A673 (cell line): ENCODE measurements at regions not wholly inside any gene's neighbourhood (a gene's known extent, or its start where the extent isn't known, plus 50 kb on each side); places are given as distances from the start of the nearest gene placed in this dataset.

Experiments used
- BruUV-seq: library from RNA; stranded (reverse); fragments of 400-500 nt; replicated peaks from 2 replicates; lab custom pipeline; 2021; lab: Mats Ljungman, UMichigan
- CTCF ChIA-PET: fragments of 300-600 bp; sonication (Branson Sonifier 250); formaldehyde crosslinking; loops from one replicate; lab custom pipeline; 2022; ENCODE audit warnings: antibody characterized with exemption; lab: Charles Lee
- POLR2A ChIA-PET: fragments of 300-600 bp; sonication (Branson Sonifier 250); formaldehyde crosslinking; loops from one replicate; lab custom pipeline; 2022; ENCODE audit warnings: antibody characterized with exemption; ENCODE audit not compliant: low non-redundant PET; lab: Charles Lee
- DNase-seq: peaks from one replicate; pipeline ENCODE4 v3.0.0-alpha.2; 2015; ENCODE audit warnings: low spot score
- H3K27ac ChIP-seq: fragments of 200-600 bp; sonication (generic); 2 replicates; pipeline ENCODE4 v1.5.1; 2016; ENCODE audit warnings: mixed run types, low read depth, mild to moderate bottlenecking, mixed read lengths, antibody characterized with exemption, low read length; ENCODE audit not compliant: poor library complexity, severe bottlenecking
- H3K27me3 ChIP-seq: fragments of 200-600 bp; sonication (generic); replicated peaks from 2 replicates; pipeline ENCODE4 v1.6.1; 2017; ENCODE audit warnings: mixed run types, low read depth, mild to moderate bottlenecking, mixed read lengths, antibody characterized with exemption, low read length; ENCODE audit not compliant: insufficient read depth, poor library complexity
- H3K36me3 ChIP-seq: fragments of 200-600 bp; sonication (generic); 2 replicates; pipeline ENCODE4 v1.6.1; 2016; ENCODE audit warnings: mixed run types, mild to moderate bottlenecking, mixed read lengths, antibody characterized with exemption, low read length; ENCODE audit not compliant: insufficient read depth, poor library complexity, severe bottlenecking
- H3K4me1 ChIP-seq: fragments of 200-600 bp; sonication (generic); 2 replicates; pipeline ENCODE4 v1.6.1; 2017; ENCODE audit warnings: mixed run types, mild to moderate bottlenecking, mixed read lengths, antibody characterized with exemption, low read length; ENCODE audit not compliant: insufficient read depth, poor library complexity, severe bottlenecking
- H3K4me3 ChIP-seq: fragments of 200-600 bp; sonication (generic); 2 replicates; pipeline ENCODE4 v1.5.1; 2016; ENCODE audit warnings: low read depth, mixed run types, mild to moderate bottlenecking, mixed read lengths, low read length; ENCODE audit not compliant: poor library complexity, severe bottlenecking
- H3K9me3 ChIP-seq: fragments of 200-600 bp; sonication (generic); 2 replicates; pipeline ENCODE4 v1.6.1; 2016; ENCODE audit warnings: mixed run types, low read depth, mild to moderate bottlenecking, mixed read lengths, antibody characterized with exemption, low read length; ENCODE audit not compliant: poor library complexity, severe bottlenecking
- CTCF ChIP-seq: fragments of 300-800, 200-600 bp; sonication (generic); conservative IDR thresholded peaks from 2 replicates; pipeline ENCODE4 v1.5.1; 2017; ENCODE audit warnings: low read depth, mild to moderate bottlenecking, antibody characterized with exemption, low read length, moderate library complexity, mixed read lengths
- EZH2 ChIP-seq: fragments of 200-600 bp; sonication (generic); IDR thresholded peaks from 2 replicates; pipeline ENCODE4 v1.6.1; 2017; ENCODE audit warnings: borderline replicate concordance, low read depth, mild to moderate bottlenecking, mixed read lengths, antibody characterized with exemption, low read length; ENCODE audit not compliant: poor library complexity, severe bottlenecking
- intact Hi-C: fragments of 100-400 bp; cut with micrococcal nuclease; formaldehyde crosslinking; loops from one replicate; pipeline ENCODE4 v1.10.0; 2022; ENCODE audit not compliant: unreplicated experiment

- no peaks in the 10 kb centered on the region for H3K36me3 ChIP-seq
- CTCF ChIA-PET: interaction anchor here (1.0 kb wide), 1 partner anchor 341 kb away, joined by 3 read pairs; no protein-coding TSS in a partner anchor
- no peak overlapping the region for H3K27ac ChIP-seq
- DNase-seq: no peak
- POLR2A ChIA-PET: no interaction called here
- BruUV-seq: no TSS peak
- intact Hi-C loops: loop anchor here (5.0 to 10.0 kb wide), 2 partner anchors 120 to 217 kb away; partner anchors contain the start of gene FAM13C
- no peaks in the 10 kb centered on the region for H3K9me3 ChIP-seq
- no peak overlapping the region for H3K4me3 ChIP-seq
- peaks cover 15% of the 10 kb centered on the region for H3K4me1 ChIP-seq
- no peaks in the 10 kb centered on the region for H3K27me3 ChIP-seq
- TF ChIP-seq EZH2 (no peak), CTCF (no peak)
These were observed 127.6 kb downstream of the SLC16A9 start for GRCh38 chr10:59582058-59582457.

GRCh38 chr10:59580026-59580863 is 129.4 kb downstream of the SLC16A9 start:
- TF ChIP-seq EZH2: no peak
- peak; percentile 72 for TF ChIP-seq CTCF
- Histone ChIP-seq H3K9me3 (no peaks in the 10 kb centered on the region), H3K36me3 (no peaks in the 10 kb centered on the region), H3K27ac (no peak overlapping the region), H3K27me3 (no peaks in the 10 kb centered on the region), H3K4me3 (no peak overlapping the region), H3K4me1 (peaks cover 15% of the 10 kb centered on the region)
- no TSS peak for BruUV-seq
- ChIA-PET CTCF (interaction anchor here (0.5 to 1.2 kb wide), 5 partner anchors 146 to 628 kb away, joined by 3 to 5 read pairs (median 4); no protein-coding TSS in a partner anchor), POLR2A (no interaction called here)
- intact Hi-C loops: loop anchor here (1.0 to 10.0 kb wide), 5 partner anchors 118 to 627 kb away; partner anchors contain the start of gene FAM13C
- peak; percentile 81 for DNase-seq

- no peaks in the 10 kb centered on the region for H3K36me3 ChIP-seq
- no peak overlapping the region for H3K27ac ChIP-seq
- no peaks in the 10 kb centered on the region for H3K9me3 ChIP-seq
- CTCF ChIA-PET: no interaction called here
- H3K4me3 ChIP-seq: no peak overlapping the region
- TF ChIP-seq EZH2: no peak
- TF ChIP-seq CTCF: no peak
- intact Hi-C loops: loop anchor here (5.0 kb wide), 1 partner anchor 796 kb away; no protein-coding TSS in a partner anchor
- POLR2A ChIA-PET: no interaction called here
- no TSS peak for BruUV-seq
- H3K27me3 ChIP-seq: no peaks in the 10 kb centered on the region
- H3K4me1 ChIP-seq: peaks cover 15% of the 10 kb centered on the region
- no peak for DNase-seq
These were observed 130.9 kb downstream of the SLC16A9 start for GRCh38 chr10:59578741-59579140.
